NB4 (cell line): ENCODE measurements at regions not wholly inside any gene's neighbourhood (a gene's known extent, or its start where the extent isn't known, plus 50 kb on each side); places are given as distances from the start of the nearest gene placed in this dataset.

Source experiments
- POLR2A ChIP-seq: IDR thresholded peaks from 2 replicates; pipeline ENCODE4 v1.6.1; 2011; ENCODE audit warnings: mild to moderate bottlenecking; ENCODE audit not compliant: insufficient read length; ENCODE audit errors: extremely low read depth
- TF ChIP-seq, protein P1 (sequence below): IDR thresholded peaks from one replicate; pipeline ENCODE4 v1.5.1; 2012; ENCODE audit warnings: low read depth, low read length
- TF ChIP-seq, protein P2 (sequence below): IDR thresholded peaks from 2 replicates; pipeline ENCODE4 v1.6.1; 2011; ENCODE audit warnings: low read depth, low read length

DNA sequence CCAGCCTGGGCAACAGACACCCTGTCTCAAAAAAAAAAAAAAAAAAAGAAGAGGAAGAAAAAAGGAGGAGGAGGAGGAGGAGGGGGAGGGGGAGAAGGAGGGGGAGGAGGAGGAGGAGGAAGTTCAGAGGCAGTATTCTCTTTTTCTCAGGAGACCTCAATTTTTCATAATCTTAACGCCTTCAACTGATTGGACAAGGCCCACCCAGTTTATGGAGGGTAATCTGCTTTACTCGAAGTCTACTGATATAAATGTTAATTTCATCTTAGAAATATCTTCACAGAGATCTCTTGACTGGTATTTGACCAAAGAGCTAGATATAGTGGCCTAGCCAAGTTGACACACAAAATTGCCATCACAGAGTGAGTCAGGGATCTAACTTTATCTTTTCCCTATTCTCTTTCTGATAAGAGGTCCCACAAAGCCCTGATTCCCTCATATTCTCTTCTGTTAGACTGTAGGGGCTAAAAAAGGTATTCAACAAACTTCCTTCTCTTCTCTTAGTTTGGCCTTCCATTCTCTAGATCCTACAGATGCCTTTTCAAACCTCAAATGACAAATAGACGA lies 115.5 kb upstream of the ABCA1 start:
- TF ChIP-seq, protein P1, sequence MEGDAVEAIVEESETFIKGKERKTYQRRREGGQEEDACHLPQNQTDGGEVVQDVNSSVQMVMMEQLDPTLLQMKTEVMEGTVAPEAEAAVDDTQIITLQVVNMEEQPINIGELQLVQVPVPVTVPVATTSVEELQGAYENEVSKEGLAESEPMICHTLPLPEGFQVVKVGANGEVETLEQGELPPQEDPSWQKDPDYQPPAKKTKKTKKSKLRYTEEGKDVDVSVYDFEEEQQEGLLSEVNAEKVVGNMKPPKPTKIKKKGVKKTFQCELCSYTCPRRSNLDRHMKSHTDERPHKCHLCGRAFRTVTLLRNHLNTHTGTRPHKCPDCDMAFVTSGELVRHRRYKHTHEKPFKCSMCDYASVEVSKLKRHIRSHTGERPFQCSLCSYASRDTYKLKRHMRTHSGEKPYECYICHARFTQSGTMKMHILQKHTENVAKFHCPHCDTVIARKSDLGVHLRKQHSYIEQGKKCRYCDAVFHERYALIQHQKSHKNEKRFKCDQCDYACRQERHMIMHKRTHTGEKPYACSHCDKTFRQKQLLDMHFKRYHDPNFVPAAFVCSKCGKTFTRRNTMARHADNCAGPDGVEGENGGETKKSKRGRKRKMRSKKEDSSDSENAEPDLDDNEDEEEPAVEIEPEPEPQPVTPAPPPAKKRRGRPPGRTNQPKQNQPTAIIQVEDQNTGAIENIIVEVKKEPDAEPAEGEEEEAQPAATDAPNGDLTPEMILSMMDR: no peak
- TF ChIP-seq, protein P2, sequence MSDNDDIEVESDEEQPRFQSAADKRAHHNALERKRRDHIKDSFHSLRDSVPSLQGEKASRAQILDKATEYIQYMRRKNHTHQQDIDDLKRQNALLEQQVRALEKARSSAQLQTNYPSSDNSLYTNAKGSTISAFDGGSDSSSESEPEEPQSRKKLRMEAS: no peak
- no peak for TF ChIP-seq POLR2A
